ENCODE measurements at regions not wholly inside any gene's neighbourhood (a gene's known extent, or its start where the extent isn't known, plus 50 kb on each side); places are given as distances from the start of the nearest gene placed in this dataset.

GRCh38 chr3:110291886-110292501, 779.6 kb upstream of the NECTIN3 start:
- H3K4me3 ChIP-seq (replicated peaks; ENCODE audit: insufficient read depth, low read length) = no peak overlapping the region
- TF ChIP-seq CTCF (IDR thresholded peaks at IDR 0.05; ENCODE audit: insufficient read depth, low read length) = no peak
- no peak for TF ChIP-seq REST (IDR thresholded peaks at IDR 0.05; ENCODE audit: insufficient replicate concordance, low read depth)
- TF ChIP-seq POLR2AphosphoS5 (IDR thresholded peaks at IDR 0.05; ENCODE audit: low read depth) = no peak
- TF ChIP-seq SPI1 (IDR thresholded peaks at IDR 0.05; ENCODE audit: borderline replicate concordance, low read depth) = no peak
- no peak for TF ChIP-seq GABPA (IDR thresholded peaks at IDR 0.05; ENCODE audit: low read depth)
- no peaks in the 10 kb centered on the region for H3K27me3 ChIP-seq (ENCODE audit: insufficient read depth, poor library complexity, severe bottlenecking)
- no peak overlapping the region for H3K27ac ChIP-seq (replicated peaks)
- no peak for DNase-seq (ENCODE audit: low read depth in 1 of 2, low spot score in 1 of 2)

GRCh38 chr3:110293660-110294059, 778.0 kb upstream of the NECTIN3 start:
- Histone ChIP-seq H3K27me3 (ENCODE audit: insufficient read depth, poor library complexity, severe bottlenecking) (no peaks in the 10 kb centered on the region), H3K4me3 (replicated peaks; ENCODE audit: insufficient read depth, low read length) (no peak overlapping the region), H3K27ac (replicated peaks) (no peak overlapping the region)
- no peak for DNase-seq (ENCODE audit: low read depth in 1 of 2, low spot score in 1 of 2)
- no peak for TF ChIP-seq POLR2AphosphoS5 (IDR thresholded peaks at IDR 0.05; ENCODE audit: low read depth)
- TF ChIP-seq CTCF (IDR thresholded peaks at IDR 0.05; ENCODE audit: insufficient read depth, low read length) = no peak
- no peak for TF ChIP-seq SPI1 (IDR thresholded peaks at IDR 0.05; ENCODE audit: borderline replicate concordance, low read depth)
- TF ChIP-seq REST (IDR thresholded peaks at IDR 0.05; ENCODE audit: insufficient replicate concordance, low read depth) = no peak
- no peak for TF ChIP-seq GABPA (IDR thresholded peaks at IDR 0.05; ENCODE audit: low read depth)

GRCh38 chr3:110296885-110297284, 774.7 kb upstream of the NECTIN3 start:
- Histone ChIP-seq H3K27ac (replicated peaks) (no peak overlapping the region), H3K27me3 (ENCODE audit: insufficient read depth, poor library complexity, severe bottlenecking) (no peaks in the 10 kb centered on the region), H3K4me3 (replicated peaks; ENCODE audit: insufficient read depth, low read length) (no peak overlapping the region)
- no peak for DNase-seq (ENCODE audit: low read depth in 1 of 2, low spot score in 1 of 2)
- TF ChIP-seq GABPA (IDR thresholded peaks at IDR 0.05; ENCODE audit: low read depth) (no peak), CTCF (IDR thresholded peaks at IDR 0.05; ENCODE audit: insufficient read depth, low read length) (no peak), POLR2AphosphoS5 (IDR thresholded peaks at IDR 0.05; ENCODE audit: low read depth) (no peak), REST (IDR thresholded peaks at IDR 0.05; ENCODE audit: insufficient replicate concordance, low read depth) (no peak), SPI1 (IDR thresholded peaks at IDR 0.05; ENCODE audit: borderline replicate concordance, low read depth) (no peak)
